ENCODE measurements at regions not wholly inside any gene's neighbourhood (a gene's known extent, or its start where the extent isn't known, plus 50 kb on each side); places are given as distances from the start of the nearest gene placed in this dataset.

DNA sequence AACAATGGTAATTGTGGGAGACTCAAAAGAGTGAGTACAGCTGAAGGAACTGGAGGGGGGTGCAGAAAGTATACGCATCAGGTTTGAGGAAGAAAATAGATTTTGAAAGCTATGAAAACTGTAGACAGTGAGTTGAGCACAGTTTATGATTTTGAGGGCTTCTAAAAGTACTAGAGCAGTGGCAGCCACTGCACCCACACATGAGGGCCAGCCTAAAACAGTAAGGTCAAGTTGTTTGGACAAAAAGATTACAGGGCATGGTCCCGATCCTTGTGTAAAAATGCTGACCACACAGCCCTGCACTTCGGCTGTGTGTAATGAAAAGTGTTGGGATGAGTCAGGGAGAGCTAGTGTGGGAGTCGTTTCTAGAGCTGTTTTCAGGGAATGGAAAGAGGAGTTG is 2282.1 kb downstream of the TP53TG3F start:
- no peak for DNase-seq

DNA sequence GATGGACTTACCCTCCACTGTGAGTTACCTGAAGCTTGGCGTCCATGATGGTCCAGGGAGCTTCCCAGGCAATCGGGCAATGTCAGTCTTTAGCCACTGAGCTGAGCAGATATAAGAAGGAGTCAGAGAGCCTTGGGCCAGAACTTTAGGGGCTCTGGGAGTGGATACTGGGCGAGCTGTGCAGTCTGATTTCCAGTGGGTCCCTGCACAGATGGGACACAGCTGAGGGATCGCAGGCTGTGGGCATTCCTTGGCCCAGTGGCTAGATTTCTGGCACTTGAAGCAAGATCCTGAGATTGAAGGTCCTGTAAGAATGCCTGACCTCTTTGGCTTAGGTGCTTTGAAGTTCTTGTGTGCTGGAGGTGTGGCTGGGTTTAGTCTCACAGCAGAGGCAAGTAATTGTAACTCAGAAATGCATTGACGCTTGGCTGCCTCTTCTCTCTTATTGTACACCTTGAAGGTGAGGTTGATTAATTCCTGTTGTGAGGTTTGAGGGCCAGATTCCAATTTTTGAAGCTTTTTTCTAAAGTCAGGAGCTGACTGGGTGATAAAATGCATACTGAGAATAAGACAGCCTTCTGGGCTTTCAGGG is 2283.8 kb downstream of the TP53TG3F start:
- DNase-seq, result no peak

DNA sequence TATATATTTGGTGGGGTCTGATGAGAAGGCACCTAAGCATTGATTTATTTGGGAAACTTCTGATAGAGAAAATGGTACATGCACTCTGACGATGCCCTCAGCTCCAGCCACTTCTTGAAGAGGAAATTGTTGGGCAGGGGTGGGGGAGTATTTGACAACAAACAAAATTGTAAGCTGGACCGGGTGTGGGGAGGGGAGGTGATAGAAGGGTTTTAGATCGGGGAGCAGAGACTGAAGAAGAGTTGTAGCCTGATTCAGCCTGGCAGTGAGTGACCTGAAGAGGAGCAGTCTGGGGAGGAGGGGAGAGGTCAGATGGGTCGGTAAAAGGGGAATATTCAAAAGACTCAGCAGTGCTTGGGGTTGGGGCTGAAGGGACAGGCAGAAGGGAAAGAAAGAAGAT is 2284.7 kb downstream of the TP53TG3F start:
- no peak for DNase-seq

DNA sequence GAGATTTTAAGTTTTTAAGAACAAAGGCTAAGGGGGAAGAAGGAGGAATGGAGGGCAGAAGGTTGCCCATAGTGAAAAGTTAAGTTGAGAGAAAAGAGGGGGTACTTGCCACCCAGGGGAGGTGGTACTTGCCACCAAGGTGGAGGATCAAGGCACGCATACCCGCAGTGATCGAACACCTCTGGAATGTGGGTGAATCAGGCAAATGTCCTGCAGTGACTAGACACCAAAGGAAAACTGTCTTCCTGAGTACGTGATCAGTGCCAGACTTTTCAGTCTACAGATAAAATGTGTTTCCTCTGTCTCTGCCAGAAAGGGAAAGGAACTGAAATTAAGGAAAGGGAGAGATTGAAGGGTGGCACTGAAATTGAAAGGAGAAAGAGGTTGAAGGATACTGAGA is 2285.3 kb downstream of the TP53TG3F start:
- DNase-seq, result no peak

DNA sequence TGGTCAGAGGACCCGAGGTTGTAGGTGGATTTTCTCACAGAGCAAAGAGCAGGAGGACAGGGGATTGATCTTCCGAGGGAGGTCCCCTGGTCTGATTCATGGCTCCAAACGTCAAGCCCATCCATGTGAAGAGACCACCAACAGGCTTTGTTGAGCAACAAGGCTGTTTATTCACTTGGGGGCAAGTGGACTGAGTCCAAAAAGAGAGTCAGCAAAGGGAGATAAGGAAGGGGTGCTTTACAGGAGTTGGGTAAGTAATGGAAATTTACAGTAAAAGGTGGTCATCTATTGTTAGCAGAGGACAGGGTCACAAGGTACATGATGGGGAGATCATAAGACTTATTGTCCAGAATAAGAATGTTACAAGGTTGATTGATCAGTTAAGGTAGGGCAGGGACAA is 2285.8 kb downstream of the TP53TG3F start:
- no peak for DNase-seq

DNA sequence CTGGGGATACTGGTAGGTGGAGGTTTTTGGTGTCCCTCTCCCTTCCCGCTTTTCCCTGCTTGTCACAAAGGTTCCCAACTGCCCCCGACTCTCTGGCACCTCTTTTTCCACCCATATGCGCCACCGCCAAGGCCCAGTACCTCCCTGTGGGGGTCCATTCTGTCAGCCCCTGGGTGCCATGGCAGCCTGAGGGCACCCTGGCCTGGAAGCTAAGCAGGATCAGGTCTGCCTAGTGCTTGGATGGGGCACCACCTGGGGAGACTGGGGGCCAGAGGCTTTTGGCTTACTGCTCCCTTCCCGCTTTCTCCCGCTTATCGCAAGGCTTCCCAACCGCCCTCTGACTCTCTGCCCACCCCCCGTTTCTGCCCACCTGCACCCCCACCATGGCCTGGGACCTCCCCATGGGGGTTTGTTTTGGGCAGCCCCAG is 2286.4 kb downstream of the TP53TG3F start:
- DNase-seq, result no peak

DNA sequence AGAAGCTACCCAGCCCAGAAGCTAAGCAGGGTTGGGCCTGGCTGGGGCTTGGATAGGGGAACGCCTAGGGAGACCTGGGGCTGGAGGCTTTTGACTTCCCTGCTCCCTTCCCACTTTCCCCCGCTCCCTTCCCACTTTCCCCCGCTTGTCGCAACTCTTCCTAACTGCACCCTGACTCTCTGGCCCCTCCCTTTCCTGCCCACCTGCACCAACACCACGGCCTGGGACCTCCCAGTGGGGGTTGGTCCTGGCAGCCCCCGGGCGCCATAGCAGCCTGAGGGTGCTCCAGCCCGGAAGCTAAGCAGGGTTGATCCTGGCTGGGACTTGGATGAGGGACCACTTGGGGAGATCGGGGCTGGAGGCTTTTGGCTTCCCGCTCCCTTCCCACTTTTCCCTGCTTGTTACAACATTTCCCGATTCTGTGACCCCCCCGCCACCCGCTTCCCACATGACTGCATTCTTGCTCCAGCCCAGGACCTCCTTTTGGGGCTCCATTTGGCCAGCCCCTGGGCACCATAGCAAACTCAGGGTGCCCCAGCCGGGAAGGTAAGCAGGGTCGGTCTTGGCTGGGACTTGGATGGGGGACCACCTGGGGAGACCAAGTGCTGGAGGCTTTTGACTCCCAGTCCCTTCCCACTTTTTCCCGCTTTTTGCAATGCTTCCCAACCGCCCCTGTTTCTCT is 2287.0 kb downstream of the TP53TG3F start:
- no peak for DNase-seq

DNA sequence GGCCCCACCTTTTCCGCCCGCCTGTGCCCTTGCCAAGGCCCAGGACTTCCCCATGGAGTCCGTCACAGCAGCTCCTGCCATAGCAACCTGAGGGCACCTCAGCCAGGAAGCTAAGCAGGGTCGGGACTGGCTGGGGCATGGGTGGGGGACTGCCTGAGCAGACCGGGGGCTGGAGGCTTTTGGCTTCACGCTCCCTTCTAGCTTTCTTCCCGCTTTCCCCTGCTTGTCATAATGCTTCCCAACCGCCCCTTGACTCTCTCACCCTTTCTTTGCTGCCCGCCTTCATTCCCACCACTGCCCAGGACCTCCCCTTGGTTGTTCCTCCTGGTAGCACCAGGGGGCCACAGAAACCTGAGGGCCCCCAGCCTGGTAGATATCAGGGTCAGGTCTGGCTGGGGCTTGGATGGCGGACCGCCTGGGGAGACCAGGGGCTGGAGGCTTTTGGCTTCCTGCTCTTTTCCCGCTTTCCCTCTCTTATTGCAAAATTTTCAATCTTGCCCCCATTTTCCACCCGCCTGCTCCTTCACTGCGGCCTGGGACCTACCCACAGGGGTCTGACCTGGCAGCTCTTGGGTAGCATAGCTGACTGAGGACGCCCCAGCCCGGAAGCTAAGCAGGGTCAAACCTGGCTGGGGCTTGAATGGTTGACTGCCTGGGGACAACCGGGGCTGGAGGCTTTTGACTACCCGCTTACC is 2287.7 kb downstream of the TP53TG3F start:
- DNase-seq, result no peak

DNA sequence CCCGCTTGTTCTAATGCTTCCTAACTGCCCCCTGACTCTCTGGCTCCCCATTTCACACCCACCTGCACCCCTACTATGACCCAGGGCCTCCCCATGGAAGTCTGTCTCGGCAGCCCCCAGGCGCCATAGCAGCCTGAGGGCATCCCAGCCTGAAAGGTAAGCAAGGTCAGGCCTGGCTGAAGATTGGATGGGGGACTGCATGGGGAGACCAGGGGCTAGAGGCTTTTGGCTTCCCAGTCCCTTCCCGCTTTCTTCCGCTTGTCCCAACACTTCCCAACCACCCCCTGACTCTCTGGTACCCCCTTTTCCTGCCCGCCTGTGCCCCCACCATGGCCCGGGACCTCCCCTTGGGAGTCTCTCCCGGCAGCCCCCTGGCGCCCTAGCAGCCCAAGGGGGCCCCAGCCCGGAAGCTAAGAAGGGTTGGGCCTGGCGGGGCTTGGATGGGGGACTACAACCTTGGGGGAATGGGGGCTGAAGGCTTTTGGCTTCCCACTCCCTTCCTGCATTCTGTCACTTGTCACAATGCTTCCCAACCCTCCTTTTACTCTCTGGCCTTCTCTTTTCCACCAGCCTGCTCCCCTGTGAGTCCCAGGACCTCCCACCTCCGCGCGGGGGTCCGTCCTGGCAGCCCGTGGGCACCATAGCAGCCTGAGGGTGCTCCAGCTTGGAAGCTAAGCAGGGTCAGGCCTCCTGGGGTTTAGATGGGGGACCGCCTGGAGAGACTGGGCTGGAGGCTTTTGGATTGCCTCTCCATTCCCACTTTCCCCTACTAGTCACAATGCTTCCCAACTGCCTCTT is 2288.4 kb downstream of the TP53TG3F start:
- DNase-seq, result no peak

DNA sequence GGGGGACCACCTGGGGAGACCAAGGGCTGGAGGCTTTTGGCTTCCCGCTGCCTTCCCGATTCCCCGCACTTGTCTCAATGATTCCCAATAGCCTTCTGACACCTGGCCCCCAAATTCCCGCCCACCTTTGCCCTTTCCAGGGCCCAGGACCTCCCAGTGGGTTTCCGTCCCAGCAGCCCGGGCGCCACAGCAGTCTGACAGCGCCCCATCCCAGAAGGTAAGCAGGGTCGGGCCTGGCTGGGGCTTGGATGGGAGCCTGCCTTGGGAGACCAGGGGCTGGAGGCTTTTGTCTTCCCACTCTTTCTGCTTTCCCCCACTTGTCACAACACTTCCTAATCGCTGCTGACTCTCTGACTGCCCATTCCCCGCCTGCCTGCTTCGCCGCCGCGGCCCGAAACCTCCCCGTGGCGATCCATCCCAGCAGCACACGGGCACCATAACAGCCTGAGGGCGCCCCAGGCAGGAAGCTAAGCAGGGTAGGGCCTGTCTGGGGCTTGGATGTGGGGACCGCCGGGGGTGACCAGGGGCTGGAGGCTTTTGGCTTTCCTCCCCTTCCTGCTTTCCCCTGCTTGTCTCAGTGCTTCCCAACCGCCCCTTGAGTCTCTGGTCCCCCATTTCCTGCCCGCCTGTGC is 2289.3 kb downstream of the TP53TG3F start:
- DNase-seq, result no peak

DNA sequence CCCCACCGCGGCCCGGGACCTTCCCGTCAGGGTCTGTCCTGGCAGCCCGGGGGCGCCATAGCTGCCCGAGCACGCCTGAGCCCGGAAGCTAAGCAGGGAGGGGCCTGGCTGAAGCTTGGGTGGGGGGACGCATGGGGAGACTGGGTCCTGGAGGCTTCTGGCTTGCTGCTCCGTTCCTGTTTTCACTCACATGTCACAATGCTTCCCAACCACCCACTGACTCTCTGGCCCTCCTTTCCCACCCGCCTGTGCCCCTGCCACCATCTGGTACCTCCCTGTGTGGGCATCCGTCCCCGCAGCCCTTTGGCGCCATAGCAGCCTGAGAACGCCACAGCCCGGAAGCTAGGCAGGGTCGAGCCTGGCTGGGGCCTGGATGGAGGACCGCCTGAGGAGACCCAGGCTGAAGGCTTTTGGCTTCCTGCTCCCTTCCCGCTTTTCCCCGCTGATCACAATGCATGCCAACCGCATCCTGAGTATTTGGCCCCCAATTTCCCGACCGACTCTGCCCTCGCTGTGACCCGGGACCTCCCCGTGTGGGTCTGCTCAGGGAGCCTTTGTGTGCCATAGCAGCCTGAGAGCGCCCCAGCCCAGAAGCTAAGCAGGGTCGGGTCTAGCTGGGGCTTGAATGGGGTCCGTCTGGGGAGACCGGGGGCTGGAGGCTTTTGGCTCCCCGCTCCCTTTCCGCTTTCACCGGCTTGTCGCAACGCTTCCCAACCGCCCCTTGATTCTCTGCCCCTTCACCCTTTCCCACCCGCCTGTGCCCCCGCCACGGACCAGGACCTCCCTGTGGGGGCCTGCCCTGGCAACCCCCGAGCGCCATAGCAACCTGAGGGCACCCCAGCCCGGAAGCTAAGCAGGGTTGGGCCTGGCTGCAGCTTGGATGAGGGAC is 2290.1 kb downstream of the TP53TG3F start:
- no peak for DNase-seq

DNA sequence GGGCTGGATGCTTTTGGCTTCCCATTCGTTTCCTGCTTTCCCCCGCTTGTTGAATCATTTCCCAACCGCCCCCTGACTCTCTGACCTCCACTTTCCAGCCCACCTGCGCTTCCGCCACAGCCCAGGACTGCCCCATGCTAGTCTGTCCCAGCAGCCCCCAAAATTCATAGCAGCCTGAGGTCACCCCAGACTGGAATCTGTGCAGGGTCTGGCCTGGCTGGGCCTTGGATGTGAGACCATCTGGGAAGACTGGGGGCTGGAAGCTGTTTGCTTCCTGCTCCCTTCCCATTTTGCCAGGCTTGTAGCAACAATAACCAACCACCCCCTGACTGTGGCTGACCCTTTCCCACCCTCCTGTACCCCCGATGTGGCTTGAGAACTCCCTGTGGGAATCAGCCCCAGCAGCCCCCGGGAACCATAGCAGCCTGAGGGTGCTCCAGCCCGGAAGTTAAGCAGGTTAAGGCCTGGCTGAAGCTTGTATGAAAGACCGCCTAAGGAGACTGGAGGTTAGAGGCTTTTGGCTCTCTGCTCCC is 2290.8 kb downstream of the TP53TG3F start:
- no peak for DNase-seq

DNA sequence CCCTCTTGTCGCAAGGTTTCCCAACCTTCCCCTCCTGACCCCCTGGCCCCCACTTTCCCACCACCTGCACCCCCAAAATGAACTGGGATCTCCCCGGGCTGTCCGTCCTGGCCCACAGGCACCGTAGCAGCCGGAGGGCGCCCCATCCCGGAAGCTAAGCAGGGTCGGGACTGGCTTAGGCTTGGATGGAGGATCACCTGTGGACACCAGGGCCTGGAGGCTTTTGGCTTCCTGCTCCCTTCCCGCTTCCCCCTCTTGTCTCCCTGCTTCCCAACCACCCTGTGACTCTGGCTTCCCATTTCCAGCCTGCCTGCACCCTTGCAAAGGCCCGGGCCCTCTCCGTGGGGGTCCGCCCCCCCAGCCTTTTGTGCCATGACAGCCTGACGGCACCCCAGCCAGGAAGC is 2291.3 kb downstream of the TP53TG3F start:
- DNase-seq, result no peak

DNA sequence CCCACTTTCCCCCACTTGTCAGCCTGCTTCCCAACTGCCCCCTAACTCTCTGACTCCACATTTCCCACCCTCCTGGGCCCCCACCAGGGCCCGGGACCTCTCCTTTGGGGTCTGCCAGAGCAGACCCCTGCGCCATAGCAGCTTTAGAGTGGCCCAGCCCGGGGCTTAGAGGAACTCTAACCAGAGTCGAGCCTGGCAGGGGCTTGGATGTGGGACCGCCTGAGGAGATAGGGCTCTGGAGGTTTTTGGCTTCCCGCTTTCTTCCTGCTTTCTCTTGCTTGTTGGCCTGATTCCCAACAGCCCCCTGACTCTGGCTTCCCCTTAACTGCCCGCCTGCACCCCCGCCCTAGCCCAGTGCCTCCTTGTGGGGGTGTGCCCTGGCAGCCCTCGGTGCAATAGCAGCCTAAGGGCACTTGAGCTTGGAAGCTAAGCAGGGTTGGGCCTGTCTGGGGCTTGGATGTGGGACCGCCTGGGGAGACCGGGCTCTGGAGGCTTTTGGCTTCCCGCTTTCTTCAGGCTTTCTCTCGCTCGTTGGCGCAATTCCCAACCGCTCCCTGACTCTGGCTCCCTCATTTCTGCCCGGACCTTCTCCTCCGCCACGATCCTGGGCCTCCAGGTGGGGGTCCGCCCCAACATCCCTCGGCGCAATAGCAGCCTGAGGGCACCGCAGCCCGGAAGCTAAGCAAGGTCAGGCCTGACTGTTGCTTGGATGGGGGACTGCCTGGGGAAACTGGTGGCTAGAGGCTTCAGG is 2292.0 kb downstream of the TP53TG3F start:
- no peak for DNase-seq

DNA sequence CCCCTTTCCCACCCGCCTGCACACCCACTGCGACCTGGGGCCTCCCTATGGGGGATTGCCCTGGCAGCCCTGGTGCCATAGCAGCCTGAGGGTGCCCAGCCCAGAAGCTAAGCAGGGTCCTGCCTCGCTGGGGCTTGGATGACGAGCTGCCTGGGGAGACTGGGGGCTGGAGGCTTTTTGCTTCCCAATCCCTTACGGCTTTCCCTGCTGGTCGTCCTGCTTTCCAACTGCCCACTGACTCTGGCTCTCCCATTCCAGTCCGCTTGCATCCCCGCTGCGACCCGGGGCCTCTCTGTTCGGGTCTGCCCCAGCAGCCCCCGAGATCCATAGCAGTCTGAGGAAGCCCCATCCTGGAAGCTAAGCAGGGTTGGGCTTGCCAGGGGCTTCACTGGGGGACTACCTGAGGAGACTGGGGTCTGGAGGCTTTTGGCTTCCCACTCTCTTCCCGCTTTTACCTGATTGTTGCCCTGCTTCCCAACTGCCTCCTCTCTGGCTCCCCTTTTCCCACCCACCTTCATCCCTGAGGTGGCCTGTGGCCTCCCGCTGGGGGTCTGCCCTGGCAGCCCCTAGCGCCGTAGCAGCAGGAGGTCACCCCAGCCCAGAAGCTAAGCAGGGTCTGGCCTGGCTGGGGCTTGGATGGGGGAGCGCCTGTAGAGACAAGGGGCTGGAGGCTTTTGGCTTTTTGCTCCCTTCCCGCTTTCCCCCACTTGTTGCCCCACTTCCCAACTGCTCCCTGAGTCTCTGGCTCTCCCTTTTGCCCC is 2292.8 kb downstream of the TP53TG3F start:
- DNase-seq, result no peak

DNA sequence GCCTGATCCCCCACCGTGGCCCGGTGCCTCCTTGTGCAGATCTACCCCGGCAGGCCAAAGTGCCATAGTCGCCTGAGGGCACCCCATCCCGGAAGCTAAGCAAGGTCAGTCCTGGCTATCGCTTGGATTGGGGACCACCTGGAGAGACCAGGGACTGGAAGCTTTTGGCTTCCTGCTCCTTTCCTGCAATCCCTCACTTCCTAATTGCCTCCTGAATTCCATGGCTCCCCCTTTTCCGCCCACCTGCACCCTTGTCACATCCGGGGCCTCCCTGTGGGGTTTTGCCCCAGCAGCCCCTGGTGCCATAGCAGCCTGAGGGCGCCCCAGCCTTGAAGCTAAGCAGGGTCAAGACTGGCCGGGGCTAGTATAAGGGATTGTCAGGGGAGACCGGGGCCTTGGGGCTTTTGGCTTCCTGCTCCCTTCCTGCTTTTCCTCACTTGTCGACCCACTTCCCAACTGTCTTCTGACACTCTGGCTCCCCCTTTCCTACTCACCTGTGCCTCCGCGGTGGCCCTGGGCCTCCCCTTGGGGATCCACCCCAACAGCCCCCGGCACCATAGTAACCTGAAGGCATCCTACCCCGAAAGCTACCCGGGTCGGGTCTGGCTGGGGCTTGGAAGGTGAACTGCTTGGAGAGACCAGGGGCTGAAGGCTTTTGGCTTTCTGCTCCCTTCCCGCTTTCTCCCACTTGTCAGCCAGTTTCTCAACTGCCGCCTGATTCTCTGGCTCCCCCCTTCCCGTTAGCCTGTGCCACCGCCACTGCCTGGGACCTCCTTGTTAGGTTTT is 2293.6 kb downstream of the TP53TG3F start:
- DNase-seq, result no peak

DNA sequence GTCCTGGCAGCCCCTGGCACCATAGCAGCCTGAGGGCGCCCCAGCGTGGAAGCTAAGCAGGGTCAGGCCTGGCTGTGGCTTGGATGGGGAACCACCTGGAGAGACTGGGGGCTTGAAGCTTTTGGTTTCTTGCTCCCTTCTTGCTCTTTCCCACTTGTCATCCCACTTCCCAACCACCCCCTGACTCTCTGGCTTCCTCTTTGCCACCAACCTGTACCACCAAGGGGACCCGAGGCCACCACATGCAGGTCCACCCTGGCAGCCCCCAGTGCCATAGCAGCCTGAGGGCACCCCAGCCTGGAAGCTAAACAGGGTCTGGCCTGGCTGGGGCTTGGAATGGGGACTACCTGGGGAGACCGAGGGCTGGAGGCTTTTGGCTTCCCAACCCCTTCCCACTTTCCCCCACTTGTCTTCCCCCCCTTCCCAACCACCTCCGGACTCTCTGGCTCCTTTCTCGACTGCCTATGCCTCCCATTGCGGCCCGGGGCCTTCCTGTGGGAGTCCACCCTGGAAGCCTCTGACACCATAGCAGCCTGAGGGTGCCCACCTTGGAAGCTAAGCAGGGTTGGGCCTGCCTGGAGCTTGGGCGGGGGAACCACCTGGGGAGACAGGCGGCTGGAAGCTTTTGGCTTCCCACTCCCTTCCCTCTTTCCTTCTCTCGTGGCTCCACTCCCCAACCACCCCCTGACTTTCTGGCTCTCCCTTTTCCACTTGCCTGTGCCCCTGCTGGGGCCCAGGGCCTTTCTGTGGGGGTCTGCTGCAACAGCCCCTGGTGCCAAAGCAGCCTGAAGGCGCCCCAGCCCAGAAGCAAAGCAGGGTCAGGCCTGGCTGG is 2294.4 kb downstream of the TP53TG3F start:
- no peak for DNase-seq
